SK-N-SH treated with all-trans-retinoic acid at 6 μM for 48 hours (cell line): ENCODE measurements at regions not wholly inside any gene's neighbourhood (a gene's known extent, or its start where the extent isn't known, plus 50 kb on each side); places are given as distances from the start of the nearest gene placed in this dataset.

Source experiments
- CSDC2 ChIP-seq: fragments of 250-450 bp; sonication (Bioruptor Pico); IDR thresholded peaks from 2 replicates; pipeline ENCODE4 v1.5.0; 2020; ENCODE audit warnings: mild to moderate bottlenecking, moderate library complexity
- TCF4 ChIP-seq: fragments of 250-450 bp; sonication (Bioruptor Pico); IDR thresholded peaks from 2 replicates; pipeline ENCODE4 v1.8.0; 2021; ENCODE audit warnings: mild to moderate bottlenecking, moderate library complexity, borderline replicate concordance
- ZC3H10 ChIP-seq: fragments of 250-450 bp; sonication (Bioruptor Pico); IDR thresholded peaks from 2 replicates; pipeline ENCODE4 v1.5.1; 2021; ENCODE audit warnings: mild to moderate bottlenecking, moderate library complexity
- ZNF8 ChIP-seq: fragments of 450-650 bp; formaldehyde crosslinking; IDR thresholded peaks from 2 replicates; pipeline ENCODE4 v1.5.0; 2020; ENCODE audit warnings: mild to moderate bottlenecking, moderate library complexity

DNA sequence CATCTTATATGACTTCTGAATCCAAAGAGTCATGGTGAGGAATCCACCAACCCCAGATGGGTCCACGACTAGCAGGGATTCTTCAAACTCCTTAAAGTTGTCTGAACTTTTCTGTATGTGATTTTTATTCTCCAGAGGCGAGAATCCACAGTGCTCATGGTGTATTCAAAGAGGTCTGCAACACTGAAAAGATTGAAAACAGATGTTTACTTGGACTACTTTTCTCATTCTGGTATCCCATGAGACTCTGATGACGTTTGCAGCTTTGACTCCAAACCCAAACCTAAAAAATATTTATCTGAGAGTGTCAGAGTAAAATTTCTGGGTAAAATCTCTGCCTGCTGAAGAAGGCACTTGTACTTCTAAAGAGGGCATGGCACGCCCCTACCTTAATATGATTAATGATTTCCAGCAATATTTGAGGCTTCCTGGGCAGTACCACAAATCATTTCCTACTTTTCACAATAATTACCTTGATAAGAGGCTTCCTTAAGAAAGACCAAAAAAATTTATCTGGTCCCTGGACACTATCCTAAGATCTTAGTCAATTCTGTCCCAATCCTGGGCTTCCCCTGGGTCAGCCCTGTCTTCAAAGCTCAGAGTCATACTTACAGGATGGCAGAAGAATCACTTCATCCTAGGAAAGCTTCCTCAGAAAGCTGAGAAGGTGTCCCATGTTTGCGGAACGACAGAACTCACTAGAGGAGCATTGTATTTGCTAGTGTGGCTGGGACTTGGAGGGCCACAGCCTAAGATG is 76.5 kb upstream of the MAP10 start:
- TF ChIP-seq CSDC2 (CRISPR knock-in tag) (no peak), ZC3H10 (no peak), ZNF8 (CRISPR knock-in tag) (no peak), TCF4 (CRISPR knock-in tag) (no peak)
